Mesenchymal stem cell (in vitro differentiated cells and primary cell): ENCODE measurements at regions not wholly inside any gene's neighbourhood (a gene's known extent, or its start where the extent isn't known, plus 50 kb on each side); places are given as distances from the start of the nearest gene placed in this dataset.

ENCODE experiments used
- DNase-seq: peaks from one replicate; pipeline ENCODE4 v3.0.0-alpha.2; 2013
- H2AFZ ChIP-seq: one replicate; pipeline ENCODE4 v1.6.1; 2013; ENCODE audit warnings: low read depth, mild to moderate bottlenecking, control low read depth, inconsistent platforms, low read length, moderate library complexity
- H2AK5ac ChIP-seq: 2 replicates; pipeline ENCODE4 v1.6.1; 2013; ENCODE audit warnings: low read length, moderate library complexity, mild to moderate bottlenecking, inconsistent platforms; ENCODE audit not compliant: severe bottlenecking
- H2BK120ac ChIP-seq: one replicate; pipeline ENCODE4 v1.6.1; 2013; ENCODE audit warnings: low read depth, mild to moderate bottlenecking, inconsistent platforms, low read length, moderate library complexity
- H2BK12ac ChIP-seq, 2 experiments: one replicate each; pipeline ENCODE4 v1.6.1; 2013; ENCODE audit warnings: inconsistent platforms in 2 of 2, low read length in 2 of 2, mild to moderate bottlenecking in 2 of 2, moderate library complexity in 2 of 2, control low read depth in 1 of 2
- H2BK15ac ChIP-seq: one replicate; pipeline ENCODE4 v1.6.1; 2013; ENCODE audit warnings: mild to moderate bottlenecking, low read depth, inconsistent platforms; ENCODE audit not compliant: poor library complexity, severe bottlenecking
- H2BK5ac ChIP-seq: 2 replicates; pipeline ENCODE4 v1.6.1; 2013; ENCODE audit warnings: low read depth, mild to moderate bottlenecking, low read length, control low read depth, inconsistent platforms; ENCODE audit not compliant: poor library complexity, severe bottlenecking
- H3K14ac ChIP-seq, 2 experiments: one replicate each; pipeline ENCODE4 v1.6.1; 2013; ENCODE audit warnings: inconsistent platforms in 2 of 2, low read length in 2 of 2, control low read depth in 1 of 2, mild to moderate bottlenecking in 1 of 2, moderate library complexity in 1 of 2
- H3K18ac ChIP-seq, 2 experiments: one replicate each; pipeline ENCODE4 v1.6.1; 2013; ENCODE audit warnings: inconsistent platforms in 2 of 2, low read length in 2 of 2, control low read depth in 1 of 2, low read depth in 1 of 2, mild to moderate bottlenecking in 1 of 2
- H3K23ac ChIP-seq, 2 experiments: one replicate each; pipeline ENCODE4 v1.6.1; 2013; ENCODE audit warnings: inconsistent platforms in 2 of 2, low read length in 2 of 2, mild to moderate bottlenecking in 2 of 2, moderate library complexity in 2 of 2, control low read depth in 1 of 2
- H3K27ac ChIP-seq: 2 replicates; pipeline ENCODE4 v1.5.1; 2013; ENCODE audit warnings: mild to moderate bottlenecking, moderate library complexity, low read length, control low read depth, inconsistent platforms; ENCODE audit not compliant: poor library complexity, severe bottlenecking
- H3K27me3 ChIP-seq, 2 experiments: 2 replicates each; pipeline versions ENCODE4 v1.6.1 to v1.7.0; 2013; ENCODE audit warnings: low read length in 2 of 2, mild to moderate bottlenecking in 2 of 2, moderate library complexity in 2 of 2, control low read depth in 1 of 2, inconsistent platforms in 1 of 2; ENCODE audit not compliant: control insufficient read depth in 1 of 2, insufficient read depth in 1 of 2
- H3K36me3 ChIP-seq, 2 experiments: 2 replicates each; pipeline versions ENCODE4 v1.6.1 to v1.7.0; 2013; ENCODE audit warnings: low read length in 2 of 2, control low read depth in 1 of 2, inconsistent platforms in 1 of 2, low read depth in 1 of 2, mild to moderate bottlenecking in 1 of 2; ENCODE audit not compliant: insufficient read depth in 2 of 2, control insufficient read depth in 1 of 2
- H3K4ac ChIP-seq, 2 experiments: one replicate each; pipeline ENCODE4 v1.6.1; 2013; ENCODE audit warnings: inconsistent platforms in 2 of 2, low read length in 2 of 2, mild to moderate bottlenecking in 2 of 2, moderate library complexity in 2 of 2, control low read depth in 1 of 2, low read depth in 1 of 2
- H3K4me1 ChIP-seq: 2 replicates; pipeline ENCODE4 v1.6.1; 2013; ENCODE audit warnings: low read depth, low read length, control low read depth; ENCODE audit not compliant: control insufficient read depth, insufficient read depth
- H3K4me2 ChIP-seq: 2 replicates; pipeline ENCODE4 v1.6.1; 2013; ENCODE audit warnings: low read length, mild to moderate bottlenecking, inconsistent platforms; ENCODE audit not compliant: poor library complexity, severe bottlenecking
- H3K4me3 ChIP-seq, 2 experiments: 2 replicates each; pipeline versions ENCODE4 v1.5.1 to v1.7.0; 2013; ENCODE audit warnings: low read length in 2 of 2, mild to moderate bottlenecking in 2 of 2, control low read depth in 1 of 2, low read depth in 1 of 2; ENCODE audit not compliant: insufficient read depth in 1 of 2
- H3K79me1 ChIP-seq: replicated peaks from 2 replicates; pipeline ENCODE4 v1.6.1; 2013; ENCODE audit warnings: mild to moderate bottlenecking, control low read depth, low read length, inconsistent platforms; ENCODE audit not compliant: poor library complexity, severe bottlenecking
- H3K9ac ChIP-seq: 2 replicates; pipeline ENCODE4 v1.7.0; 2013; ENCODE audit warnings: mild to moderate bottlenecking, low read length, moderate library complexity
- H3K9me3 ChIP-seq: 2 replicates; pipeline ENCODE4 v1.7.0; 2013; ENCODE audit warnings: mild to moderate bottlenecking, low read length; ENCODE audit not compliant: control insufficient read depth
- H4K8ac ChIP-seq: one replicate; pipeline ENCODE4 v1.6.1; 2013; ENCODE audit warnings: inconsistent platforms, mild to moderate bottlenecking, low read length, moderate library complexity
- H4K91ac ChIP-seq: one replicate; pipeline ENCODE4 v1.6.1; 2013; ENCODE audit warnings: mild to moderate bottlenecking, low read length, inconsistent platforms
- WGBS: methylation state at CpG from one replicate; pipeline ENCODE4 v1.1.7; 2013; ENCODE audit warnings: mixed read lengths; 5-methylcytosine and 5-hydroxymethylcytosine counted together

- 78% methylated on average over 8 of the region's 11 CpGs for WGBS
- H2BK15ac ChIP-seq = no peak overlapping the region
- no peak overlapping the region for H3K4me3 ChIP-seq
- H3K18ac ChIP-seq = no peak overlapping the region
- H3K27me3 ChIP-seq = no peaks in the 10 kb centered on the region
- no peak overlapping the region for H2AFZ ChIP-seq
- no peak overlapping the region for H3K27ac ChIP-seq
- H2AK5ac ChIP-seq = no peak overlapping the region
- no peaks in the 10 kb centered on the region for H3K9me3 ChIP-seq
- no peak overlapping the region for H3K9ac ChIP-seq
- no peaks in the 10 kb centered on the region for H3K36me3 ChIP-seq
- no peak overlapping the region for H2BK5ac ChIP-seq
- H2BK12ac ChIP-seq = no peak overlapping the region
- no peaks in the 10 kb centered on the region for H3K4me1 ChIP-seq
- no peak overlapping the region for H4K8ac ChIP-seq
- no peak overlapping the region for H3K23ac ChIP-seq
- H3K4me2 ChIP-seq = no peak overlapping the region
- H3K4ac ChIP-seq = no peak overlapping the region
- H3K79me1 ChIP-seq = no peaks in the 10 kb centered on the region
- H2BK120ac ChIP-seq = no peak overlapping the region
- no peak overlapping the region for H4K91ac ChIP-seq
- H3K14ac ChIP-seq = no peak overlapping the region
- DNase-seq = no peak
These were observed 143.2 kb upstream of the TWIST2 start for GRCh38 chr2:238704471-238705225.

GRCh38 chr2:238706163-238706562, 141.7 kb upstream of the TWIST2 start:
- Histone ChIP-seq H3K9ac (no peak overlapping the region), H3K4me1 (no peaks in the 10 kb centered on the region), H3K9me3 (no peaks in the 10 kb centered on the region), H2AFZ (no peak overlapping the region), H2BK5ac (no peak overlapping the region), H2AK5ac (no peak overlapping the region), H3K4me2 (no peak overlapping the region), H3K27me3 (no peaks in the 10 kb centered on the region), H2BK15ac (no peak overlapping the region), H3K14ac (no peak overlapping the region), H2BK120ac (no peak overlapping the region), H3K79me1 (no peaks in the 10 kb centered on the region), H2BK12ac (no peak overlapping the region), H3K4me3 (no peak overlapping the region), H3K4ac (no peak overlapping the region), H3K36me3 (no peaks in the 10 kb centered on the region), H4K8ac (no peak overlapping the region), H3K27ac (no peak overlapping the region), H3K23ac (no peak overlapping the region), H4K91ac (no peak overlapping the region), H3K18ac (no peak overlapping the region)
- DNase-seq = no peak
- WGBS = 90% methylated on average over 8 of the region's 8 CpGs

GRCh38 chr2:238706673-238707072, 141.2 kb upstream of the TWIST2 start:
- H3K79me1 ChIP-seq = no peaks in the 10 kb centered on the region
- no peak overlapping the region for H2AK5ac ChIP-seq
- H4K91ac ChIP-seq = no peak overlapping the region
- no peak overlapping the region for H2BK15ac ChIP-seq
- H3K36me3 ChIP-seq = no peaks in the 10 kb centered on the region
- H3K4me2 ChIP-seq = no peak overlapping the region
- H3K9ac ChIP-seq = no peak overlapping the region
- no peak overlapping the region for H4K8ac ChIP-seq
- WGBS = no CpG with 5 or more reads among the region's 1 CpG
- H3K27me3 ChIP-seq = no peaks in the 10 kb centered on the region
- H3K9me3 ChIP-seq = no peaks in the 10 kb centered on the region
- no peak overlapping the region for H2AFZ ChIP-seq
- H2BK12ac ChIP-seq = no peak overlapping the region
- no peak overlapping the region for H3K23ac ChIP-seq
- no peak overlapping the region for H3K4me3 ChIP-seq
- no peaks in the 10 kb centered on the region for H3K4me1 ChIP-seq
- DNase-seq = no peak
- no peak overlapping the region for H2BK5ac ChIP-seq
- no peak overlapping the region for H3K27ac ChIP-seq
- H2BK120ac ChIP-seq = no peak overlapping the region
- no peak overlapping the region for H3K4ac ChIP-seq
- H3K14ac ChIP-seq = no peak overlapping the region
- H3K18ac ChIP-seq = no peak overlapping the region

GRCh38 chr2:238709325-238710025, 138.4 kb upstream of the TWIST2 start:
- no peak overlapping the region for H3K23ac ChIP-seq
- H3K4ac ChIP-seq = no peak overlapping the region
- WGBS = 65% methylated on average over 4 of the region's 6 CpGs
- no peaks in the 10 kb centered on the region for H3K36me3 ChIP-seq
- H2BK15ac ChIP-seq = no peak overlapping the region
- H3K27me3 ChIP-seq = no peaks in the 10 kb centered on the region
- H3K9ac ChIP-seq = no peak overlapping the region
- no peak overlapping the region for H2AFZ ChIP-seq
- H3K4me3 ChIP-seq = peak overlapping the region in 1 of 2 experiments; percentile 31
- H3K14ac ChIP-seq = no peak overlapping the region
- no peaks in the 10 kb centered on the region for H3K79me1 ChIP-seq
- H2BK5ac ChIP-seq = no peak overlapping the region
- H3K4me2 ChIP-seq = no peak overlapping the region
- H4K91ac ChIP-seq = no peak overlapping the region
- H4K8ac ChIP-seq = no peak overlapping the region
- H2AK5ac ChIP-seq = no peak overlapping the region
- H2BK12ac ChIP-seq = no peak overlapping the region
- H2BK120ac ChIP-seq = no peak overlapping the region
- no peaks in the 10 kb centered on the region for H3K9me3 ChIP-seq
- peaks cover 2% of the 10 kb centered on the region for H3K4me1 ChIP-seq
- DNase-seq = no peak
- H3K18ac ChIP-seq = no peak overlapping the region
- H3K27ac ChIP-seq = no peak overlapping the region
